ENCODE measurements at regions not wholly inside any gene's neighbourhood (a gene's known extent, or its start where the extent isn't known, plus 50 kb on each side); places are given as distances from the start of the nearest gene placed in this dataset.

- TF ChIP-seq CTCF (IDR thresholded peaks at IDR 0.05; ENCODE audit: low read depth, low read length) (no peak), EZH2phosphoT487 (IDR thresholded peaks at IDR 0.05; ENCODE audit: low read depth) (no peak)
These were observed 76.4 kb upstream of the MFGE8 start for GRCh38 chr15:88989578-88989977.

Measured in OCI-LY3 (cell line).